ENCODE measurements at regions not wholly inside any gene's neighbourhood (a gene's known extent, or its start where the extent isn't known, plus 50 kb on each side); places are given as distances from the start of the nearest gene placed in this dataset.

GRCh38 chr2:155023674-155024073 lies 325.2 kb downstream of the KCNJ3 start:
- no TSS peak for BruUV-seq (replicated peaks)
- H4K20me1 ChIP-seq (ENCODE audit: insufficient read depth, low read length), result no peaks in the 10 kb centered on the region
- CTCF ChIA-PET, result no interaction called here

More at GRCh38 chr2:155023674-155024073, 325.2 kb downstream of the KCNJ3 start:
- intact Hi-C loops (cut with micrococcal nuclease), result no loop called here
- Histone ChIP-seq H3K9me1 (ENCODE audit: insufficient read depth, low read length) (no peaks in the 10 kb centered on the region), H4K5ac (ENCODE audit: low read depth, low read length) (no peak overlapping the region), H2BK120ac (ENCODE audit: low read depth, low read length) (no peak overlapping the region), H4K8ac (ENCODE audit: low read depth in 2 of 2, low read length in 2 of 2) (no peak overlapping the region), H3K9ac (ENCODE audit: low read depth, low read length) (no peak overlapping the region), H3K4me3 (ENCODE audit: insufficient read depth, low read depth, low read length) (no peak overlapping the region), H2BK20ac (ENCODE audit: low read depth, low read length) (no peak overlapping the region), H2BK15ac (ENCODE audit: low read depth, low read length) (no peak overlapping the region), H3K18ac (ENCODE audit: low read depth, low read length) (no peak overlapping the region), H3K4ac (ENCODE audit: low read depth, low read length) (no peak overlapping the region), H3K36me3 (ENCODE audit: control insufficient read depth, insufficient read depth, low read length) (no peaks in the 10 kb centered on the region), H3K4me1 (ENCODE audit: control insufficient read depth, insufficient read depth, low read length) (no peaks in the 10 kb centered on the region), H3K56ac (ENCODE audit: extremely low read depth, insufficient read depth, low read length) (no peak overlapping the region), H2AK9ac (replicated peaks; ENCODE audit: low read depth, low read length, poor library complexity) (no peak overlapping the region), H2BK5ac (ENCODE audit: low read depth, low read length, poor library complexity, severe bottlenecking) (no peak overlapping the region), H2AK5ac (ENCODE audit: low read depth, low read length) (no peak overlapping the region), H3K27ac (ENCODE audit: insufficient read depth, low read length) (no peak overlapping the region), H3K4me2 (ENCODE audit: low read depth, low read length) (no peak overlapping the region), H2AFZ (replicated peaks; ENCODE audit: low read length, poor library complexity) (no peak overlapping the region), H3K23ac (ENCODE audit: low read depth, low read length) (no peak overlapping the region), H3K79me1 (ENCODE audit: low read depth in 1 of 2, low read length in 2 of 2) (no peaks in the 10 kb centered on the region), H3K14ac (replicated peaks; ENCODE audit: low read depth, low read length) (no peak overlapping the region), H3K9me3 (ENCODE audit: control insufficient read depth, insufficient read depth, low read length) (no peaks in the 10 kb centered on the region; the same call in 1 of the 2 replicates), H4K91ac (ENCODE audit: insufficient read depth, low read depth, low read length) (no peak overlapping the region), H3K27me3 (ENCODE audit: control insufficient read depth, insufficient read depth, low read length) (no peaks in the 10 kb centered on the region)
- no peak for ATAC-seq (ENCODE audit: low read depth)
- dilution Hi-C loops (cut with HindIII; ENCODE audit: low sequenced_read_pairs, unreplicated experiment), result no loop called here
- POLR2A ChIA-PET (ENCODE audit: unreplicated experiment), result no interaction called here
- no peak for DNase-seq
- in situ Hi-C loops (cut with MboI; ENCODE audit: low sequenced_read_pairs), result no loop called here
- TF ChIP-seq RFX5 (IDR thresholded peaks at IDR 0.05; ENCODE audit: low read depth, low read length) (no peak), CEBPB (IDR thresholded peaks at IDR 0.05; ENCODE audit: low read depth, low read length) (no peak), RCOR1 (IDR thresholded peaks at IDR 0.05; ENCODE audit: insufficient replicate concordance, low read length) (no peak), FOS (IDR thresholded peaks at IDR 0.05; ENCODE audit: low read depth, low read length) (no peak), ELK1 (IDR thresholded peaks at IDR 0.05; ENCODE audit: borderline replicate concordance, low read depth, low read length) (no peak), MAZ (IDR thresholded peaks at IDR 0.05; ENCODE audit: borderline replicate concordance, low read depth, low read length) (no peak), SMC3 (IDR thresholded peaks at IDR 0.05; ENCODE audit: low read depth, low read length) (no peak), RAD21 (IDR thresholded peaks at IDR 0.05; ENCODE audit: low read length) (no peak), CTCF (conservative IDR thresholded peaks at IDR 0.05; ENCODE audit: low read depth, low read length) (no peak), BHLHE40 (IDR thresholded peaks at IDR 0.05; ENCODE audit: low read depth, low read length) (no peak), USF2 (IDR thresholded peaks at IDR 0.05; ENCODE audit: low read depth, low read length) (no peak), MXI1 (IDR thresholded peaks at IDR 0.05; ENCODE audit: borderline replicate concordance, low read depth, low read length) (no peak), NFE2L2 (IDR thresholded peaks at IDR 0.05; ENCODE audit: low read depth, low read length) (no peak), CHD1 (IDR thresholded peaks at IDR 0.05; ENCODE audit: low read depth, low read length) (no peak), MAFK (IDR thresholded peaks at IDR 0.05; ENCODE audit: low read depth, low read length) (no peak), POLR2A (IDR thresholded peaks at IDR 0.05; ENCODE audit: low read depth, low read length) (no peak)
- WGBS, 2 experiments (ENCODE audit: extremely low coverage in 2 of 2, insufficient read length in 1 of 2), result no CpG with 5 or more reads among the region's 1 CpG

Measured in IMR-90 (cell line).